ENCODE measurements at regions not wholly inside any gene's neighbourhood (a gene's known extent, or its start where the extent isn't known, plus 50 kb on each side); places are given as distances from the start of the nearest gene placed in this dataset.

GRCh38 chr2:105683011-105683492 is 61.7 kb upstream of the NCK2 start:
- no peaks in the 10 kb centered on the region for H3K9me3 ChIP-seq
- H3K27ac ChIP-seq (replicated peaks in 1 of 4): no peak overlapping the region
- no peaks in the 10 kb centered on the region for H3K4me1 ChIP-seq
- intact Hi-C loops (cut with DNase I): no loop called here
- no peaks in the 10 kb centered on the region for H3K36me3 ChIP-seq
- peaks cover 0 to 5% (median 0%) of the 10 kb centered on the region in 4 donors for H3K27me3 ChIP-seq
- TF ChIP-seq POLR2A (IDR thresholded peaks at IDR 0.05; ENCODE audit: low read depth): no peak
- no peak for TF ChIP-seq EP300 (IDR thresholded peaks at IDR 0.05)
- no peak for TF ChIP-seq POLR2AphosphoS5 (IDR thresholded peaks at IDR 0.05)
- no peak for TF ChIP-seq CTCF (IDR thresholded peaks at IDR 0.05)
- H3K4me3 ChIP-seq: no peak overlapping the region
- peak; percentile 34 for DNase-seq (ENCODE audit: extremely low spot score)

DNA sequence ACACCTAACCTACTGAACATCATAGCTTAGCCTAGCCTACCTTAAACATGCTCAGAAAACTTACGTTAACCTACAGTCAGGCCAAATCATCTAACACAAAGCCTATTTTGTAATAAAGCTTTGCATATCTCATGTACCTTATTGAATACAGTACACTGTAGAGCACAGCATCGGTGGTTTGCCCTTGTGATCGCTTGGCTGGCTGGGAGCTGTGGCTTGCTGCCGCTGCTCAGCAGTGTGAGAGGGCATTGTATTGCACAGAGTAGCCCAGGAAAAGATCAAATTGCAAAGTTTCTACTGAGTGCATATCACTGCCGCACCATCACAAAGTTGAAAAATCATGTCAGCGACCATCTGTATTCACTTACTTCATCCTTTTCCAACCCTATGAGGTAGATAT is 62.3 kb upstream of the NCK2 start:
- Histone ChIP-seq H3K36me3 (no peaks in the 10 kb centered on the region), H3K27me3 (peaks cover 0 to 5% (median 0%) of the 10 kb centered on the region in 4 donors), H3K9me3 (no peaks in the 10 kb centered on the region), H3K4me1 (no peaks in the 10 kb centered on the region), H3K27ac (replicated peaks in 1 of 4) (no peak overlapping the region), H3K4me3 (no peak overlapping the region)
- intact Hi-C loops (cut with DNase I): no loop called here
- DNase-seq (ENCODE audit: extremely low spot score): peak; percentile 53
- TF ChIP-seq CTCF (IDR thresholded peaks at IDR 0.05) (no peak), POLR2A (IDR thresholded peaks at IDR 0.05; ENCODE audit: low read depth) (no peak), EP300 (IDR thresholded peaks at IDR 0.05) (no peak), POLR2AphosphoS5 (IDR thresholded peaks at IDR 0.05) (no peak)
- 73% methylated on average over 6 of the region's 6 CpGs for WGBS

DNA sequence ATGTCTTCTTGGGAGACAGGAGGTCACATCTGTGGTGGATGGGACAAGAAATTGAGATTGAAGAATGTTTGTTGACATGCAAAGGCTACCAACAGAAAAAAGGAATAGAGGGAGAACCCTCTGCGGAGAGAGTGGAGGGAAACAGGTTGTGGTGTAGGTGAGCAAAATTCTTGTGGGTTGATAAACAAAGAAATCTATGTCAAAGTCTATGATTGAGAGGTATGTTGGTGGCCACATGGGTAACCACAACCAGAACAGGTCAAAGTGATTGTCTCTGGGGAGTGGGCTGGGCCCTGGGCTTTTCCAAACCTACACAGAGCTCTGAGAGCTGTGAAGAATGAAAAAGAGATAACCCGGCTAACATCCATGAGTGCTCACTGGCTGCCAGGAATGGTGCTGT is 62.8 kb upstream of the NCK2 start:
- intact Hi-C loops (cut with DNase I): no loop called here
- WGBS: 96% methylated on average over 2 of the region's 2 CpGs

DNA sequence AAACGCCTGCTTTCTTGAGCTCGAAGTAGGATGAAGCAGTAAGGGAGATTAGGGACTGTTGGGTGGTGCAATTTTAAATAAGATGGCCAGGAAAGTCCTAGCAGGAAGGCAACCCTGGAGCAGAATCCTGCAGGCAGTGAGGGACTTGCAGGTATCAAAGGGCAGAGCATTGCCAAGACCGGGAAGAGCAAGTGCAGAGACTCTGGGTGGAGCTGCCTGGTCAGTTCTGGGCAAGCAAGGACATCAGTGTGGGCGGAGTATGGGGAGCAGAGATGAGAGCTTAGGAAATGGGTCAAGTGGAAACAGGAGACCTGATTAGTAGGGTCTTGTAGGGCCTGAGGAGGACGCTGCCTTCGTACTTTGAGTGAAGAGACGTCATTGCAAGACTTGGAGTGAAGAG is 64.4 kb upstream of the NCK2 start:
- Histone ChIP-seq H3K4me3 (no peak overlapping the region), H3K36me3 (no peaks in the 10 kb centered on the region), H3K9me3 (no peaks in the 10 kb centered on the region), H3K27me3 (peaks cover 0 to 5% (median 0%) of the 10 kb centered on the region in 4 donors), H3K27ac (replicated peaks in 1 of 4) (no peak overlapping the region), H3K4me1 (peaks cover 0 to 5% (median 0%) of the 10 kb centered on the region in 4 donors)
- intact Hi-C loops (cut with DNase I): no loop called here
- TF ChIP-seq POLR2A (IDR thresholded peaks at IDR 0.05; ENCODE audit: low read depth) (no peak), CTCF (IDR thresholded peaks at IDR 0.05) (no peak), POLR2AphosphoS5 (IDR thresholded peaks at IDR 0.05) (no peak), EP300 (IDR thresholded peaks at IDR 0.05) (no peak)
- WGBS: 62% methylated on average over 7 of the region's 7 CpGs
- peak; percentile 87 for DNase-seq (ENCODE audit: extremely low spot score)

More for the DNA sequence above, 62.8 kb upstream of the NCK2 start:
- no peak overlapping the region for H3K27ac ChIP-seq (replicated peaks in 1 of 4)
- H3K9me3 ChIP-seq: no peaks in the 10 kb centered on the region
- no peak for TF ChIP-seq POLR2AphosphoS5 (IDR thresholded peaks at IDR 0.05)
- TF ChIP-seq CTCF (IDR thresholded peaks at IDR 0.05): no peak
- no peak for TF ChIP-seq EP300 (IDR thresholded peaks at IDR 0.05)
- no peak for TF ChIP-seq POLR2A (IDR thresholded peaks at IDR 0.05; ENCODE audit: low read depth)
- H3K36me3 ChIP-seq: no peaks in the 10 kb centered on the region
- H3K4me3 ChIP-seq: no peak overlapping the region
- peaks cover 0 to 5% (median 0%) of the 10 kb centered on the region in 4 donors for H3K27me3 ChIP-seq
- H3K4me1 ChIP-seq: no peaks in the 10 kb centered on the region
- no peak for DNase-seq (ENCODE audit: extremely low spot score)

DNA sequence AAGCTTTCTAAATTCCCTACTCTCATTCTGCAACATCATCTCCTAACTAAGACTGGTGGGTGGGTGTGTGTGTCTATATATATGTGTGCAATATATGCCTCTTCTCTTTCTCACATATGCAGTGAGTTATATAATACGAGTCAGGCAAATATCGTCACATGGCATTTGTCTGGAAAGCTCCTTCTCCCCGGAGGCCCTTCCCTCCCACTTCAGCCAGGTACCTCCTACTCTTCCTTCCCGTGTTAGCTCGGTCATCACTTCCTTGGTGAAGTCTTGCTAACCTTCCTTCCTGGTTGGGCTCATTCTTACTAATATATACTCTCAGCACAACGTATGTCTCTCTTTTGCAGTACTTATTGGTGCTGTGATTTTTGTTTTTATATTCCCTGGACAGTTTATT is 66.4 kb upstream of the NCK2 start:
- no peak overlapping the region for H3K4me3 ChIP-seq
- WGBS: 71% methylated on average over 6 of the region's 6 CpGs
- peaks cover 0 to 11% (median 2%) of the 10 kb centered on the region in 4 donors for H3K4me1 ChIP-seq
- H3K27me3 ChIP-seq: peaks cover 0 to 5% (median 0%) of the 10 kb centered on the region in 4 donors
- intact Hi-C loops (cut with DNase I): no loop called here
- H3K27ac ChIP-seq (replicated peaks in 1 of 4): no peak overlapping the region
- no peaks in the 10 kb centered on the region for H3K36me3 ChIP-seq
- peak; percentile 26 for DNase-seq (ENCODE audit: extremely low spot score)
- H3K9me3 ChIP-seq: no peaks in the 10 kb centered on the region
- TF ChIP-seq CTCF (IDR thresholded peaks at IDR 0.05): no peak
- no peak for TF ChIP-seq EP300 (IDR thresholded peaks at IDR 0.05)
- TF ChIP-seq POLR2AphosphoS5 (IDR thresholded peaks at IDR 0.05): no peak
- no peak for TF ChIP-seq POLR2A (IDR thresholded peaks at IDR 0.05; ENCODE audit: low read depth)

Measured in esophagus muscularis mucosa (tissue), 4 donors.